Left hindlimb (tissue), 1 donor: ENCODE measurements at regions not wholly inside any gene's neighbourhood (a gene's known extent, or its start where the extent isn't known, plus 50 kb on each side); places are given as distances from the start of the nearest gene placed in this dataset.
"Not testable (repeated sequence)": the region's sequence is repeated elsewhere in the genome, so short reads cannot be mapped to it uniquely, and the experiment has no call there.

Experiments
- DNase-seq: peaks from one replicate; pipeline ENCODE4 v3.0.0-alpha.2; 2018

GRCh38 chr18:4603955-4604354, 148.8 kb upstream of the DLGAP1 start:
- DNase-seq: no peak

GRCh38 chr18:4599312-4599711, 144.2 kb upstream of the DLGAP1 start:
- DNase-seq: no peak

- no peak for DNase-seq
Measured at GRCh38 chr18:4597301-4597700, 142.2 kb upstream of the DLGAP1 start.

GRCh38 chr18:4593895-4594294, 138.8 kb upstream of the DLGAP1 start:
- DNase-seq: no peak

GRCh38 chr18:4593459-4593858, 138.4 kb upstream of the DLGAP1 start:
- no peak for DNase-seq

GRCh38 chr18:4589056-4589800, 134.1 kb upstream of the DLGAP1 start:
- no peak for DNase-seq

- no peak for DNase-seq
Measured at GRCh38 chr18:4587204-4587603, 132.1 kb upstream of the DLGAP1 start.

- DNase-seq: no peak
Measured at GRCh38 chr18:4586731-4587130, 131.6 kb upstream of the DLGAP1 start.

- no peak for DNase-seq
Measured at GRCh38 chr18:4582431-4583335, 127.6 kb upstream of the DLGAP1 start.

GRCh38 chr18:4581966-4582365, 126.9 kb upstream of the DLGAP1 start:
- no peak for DNase-seq

GRCh38 chr18:4578449-4578848, 123.3 kb upstream of the DLGAP1 start:
- no peak for DNase-seq

GRCh38 chr18:4573735-4574134, 118.6 kb upstream of the DLGAP1 start:
- DNase-seq: no peak

GRCh38 chr18:4557502-4557901, 102.4 kb upstream of the DLGAP1 start:
- no peak for DNase-seq

- DNase-seq: no peak
Measured at GRCh38 chr18:4551001-4551360, 95.9 kb upstream of the DLGAP1 start.

GRCh38 chr18:4549164-4549872, 94.2 kb upstream of the DLGAP1 start:
- no peak for DNase-seq

GRCh38 chr18:4547126-4547525, 92.0 kb upstream of the DLGAP1 start:
- DNase-seq: no peak

GRCh38 chr18:4544142-4544541, 89.0 kb upstream of the DLGAP1 start:
- no peak for DNase-seq

- DNase-seq: no peak
Measured at GRCh38 chr18:4543711-4544110, 88.6 kb upstream of the DLGAP1 start.

GRCh38 chr18:4541588-4541987, 86.5 kb upstream of the DLGAP1 start:
- DNase-seq: no peak

- DNase-seq: no peak
Measured at GRCh38 chr18:4536447-4536846, 81.3 kb upstream of the DLGAP1 start.

GRCh38 chr18:4528405-4528804, 73.3 kb upstream of the DLGAP1 start:
- no peak for DNase-seq

- not testable (repeated sequence) for DNase-seq
Measured at GRCh38 chr18:4527826-4528225, 72.7 kb upstream of the DLGAP1 start.

- DNase-seq: no peak
Measured at GRCh38 chr18:4524096-4524495, 69.0 kb upstream of the DLGAP1 start.

- DNase-seq: no peak
Measured at GRCh38 chr18:4511166-4511565, 56.1 kb upstream of the DLGAP1 start.
